NT2/D1 (cell line): ENCODE measurements at regions not wholly inside any gene's neighbourhood (a gene's known extent, or its start where the extent isn't known, plus 50 kb on each side); places are given as distances from the start of the nearest gene placed in this dataset.

ENCODE experiments used
- SUZ12 ChIP-seq: IDR thresholded peaks from 2 replicates; pipeline ENCODE4 v1.6.1; 2011; ENCODE audit not compliant: insufficient read length, insufficient read depth; ENCODE audit errors: extremely low read depth
- YY1 ChIP-seq: IDR thresholded peaks from 2 replicates; pipeline ENCODE4 v1.6.1; 2011; ENCODE audit not compliant: insufficient read length, insufficient read depth
- ZNF274 ChIP-seq: IDR thresholded peaks from 2 replicates; pipeline ENCODE4 v1.6.1; 2011; ENCODE audit warnings: mild to moderate bottlenecking, low read depth, low read length

DNA sequence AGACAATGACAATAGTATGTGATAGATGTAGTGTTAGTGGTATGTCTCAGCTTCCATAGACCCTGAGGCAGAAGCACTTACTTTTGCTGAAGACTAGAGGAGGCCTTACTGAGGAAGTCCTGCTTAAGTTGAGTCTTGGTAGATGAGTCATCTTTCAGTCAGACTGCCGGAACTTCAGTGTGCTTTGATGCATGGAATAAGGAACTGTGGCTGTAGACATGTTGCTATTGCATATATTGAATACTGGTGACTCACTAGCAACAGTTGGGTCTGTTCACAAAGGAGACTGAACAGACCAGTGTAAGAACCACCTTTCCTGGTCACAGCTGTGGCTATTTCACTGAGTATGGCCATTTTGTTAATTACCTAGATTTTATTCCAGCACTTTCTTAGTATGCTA lies 1000.6 kb downstream of the OLFM4 start:
- TF ChIP-seq YY1 (no peak), ZNF274 (no peak), SUZ12 (no peak)
